GM18868 (cell line): ENCODE measurements at regions not wholly inside any gene's neighbourhood (a gene's known extent, or its start where the extent isn't known, plus 50 kb on each side); places are given as distances from the start of the nearest gene placed in this dataset.

Source experiments
- ATAC-seq: cut with Tn5 transposase; IDR thresholded peaks from one replicate; pipeline ENCODE4 v1.9.1; 2021; ENCODE audit warnings: mild to moderate bottlenecking, moderate library complexity; ENCODE audit not compliant: unreplicated experiment

GRCh38 chr4:45795135-45795534 lies 328.7 kb downstream of the GABRG1 start:
- no peak for ATAC-seq

- ATAC-seq: no peak
Observed at GRCh38 chr4:45778514-45778913, 345.3 kb downstream of the GABRG1 start.

GRCh38 chr4:45776146-45776545 lies 347.7 kb downstream of the GABRG1 start:
- ATAC-seq: no peak

DNA sequence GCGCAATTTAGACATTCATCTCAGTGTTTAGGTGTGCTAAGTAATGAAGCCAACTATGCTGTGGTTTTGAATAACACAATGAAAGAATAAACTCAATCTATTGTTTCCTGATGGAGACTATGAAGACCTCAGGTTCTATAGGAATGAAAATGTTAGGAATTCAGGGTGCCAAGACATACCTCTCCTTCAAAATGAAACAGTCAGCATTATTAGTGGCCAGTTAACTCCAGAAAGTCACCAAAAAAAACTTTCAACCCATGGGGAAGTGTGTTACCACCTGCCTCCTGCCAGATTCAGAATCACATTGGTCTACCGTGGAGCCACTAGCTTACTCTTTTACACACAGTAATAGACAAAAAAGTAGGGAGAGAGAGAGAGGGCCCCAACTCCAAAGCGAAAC lies 352.9 kb downstream of the GABRG1 start:
- no peak for ATAC-seq

GRCh38 chr4:45765521-45765920 lies 358.3 kb downstream of the GABRG1 start:
- no peak for ATAC-seq

GRCh38 chr4:45751877-45752530 lies 371.9 kb downstream of the GABRG1 start:
- no peak for ATAC-seq

DNA sequence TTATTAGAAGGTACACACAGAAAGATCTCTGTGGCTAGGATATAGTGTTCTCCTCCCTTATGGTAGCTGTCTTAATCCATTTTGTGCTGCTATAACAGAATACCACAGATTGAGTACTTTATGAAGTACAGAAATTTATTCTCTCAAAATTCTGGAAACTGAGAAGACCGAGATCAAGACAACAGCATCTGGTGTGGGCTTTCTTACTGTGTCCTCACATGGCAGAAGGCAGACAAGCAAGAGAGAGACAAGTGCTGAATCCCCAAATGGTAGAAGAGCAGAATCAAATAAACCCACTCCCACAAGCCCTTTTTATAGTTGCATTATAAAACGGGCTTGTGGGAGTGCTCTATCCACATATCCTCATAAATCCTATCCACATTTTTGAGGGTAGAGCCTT lies 373.1 kb downstream of the GABRG1 start:
- ATAC-seq: no peak

DNA sequence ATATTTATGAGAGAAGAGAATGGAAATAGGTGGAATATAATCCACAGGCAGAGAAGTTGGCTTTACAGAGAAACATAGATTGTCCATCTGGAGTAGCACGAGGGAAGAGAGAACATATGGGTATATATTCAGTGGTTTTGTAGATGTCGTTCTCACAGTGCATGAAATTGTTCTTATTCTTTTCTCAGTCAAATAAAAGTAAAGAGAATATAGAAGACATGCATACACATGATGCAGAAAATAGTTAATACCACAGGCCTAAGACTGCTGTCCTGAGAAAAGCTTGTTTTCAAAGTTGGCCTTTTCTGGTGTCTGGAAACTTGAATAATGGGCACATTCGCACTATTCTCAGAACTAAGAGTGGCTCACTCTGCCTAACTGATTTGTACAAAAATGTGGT lies 378.1 kb downstream of the GABRG1 start:
- ATAC-seq: no peak

DNA sequence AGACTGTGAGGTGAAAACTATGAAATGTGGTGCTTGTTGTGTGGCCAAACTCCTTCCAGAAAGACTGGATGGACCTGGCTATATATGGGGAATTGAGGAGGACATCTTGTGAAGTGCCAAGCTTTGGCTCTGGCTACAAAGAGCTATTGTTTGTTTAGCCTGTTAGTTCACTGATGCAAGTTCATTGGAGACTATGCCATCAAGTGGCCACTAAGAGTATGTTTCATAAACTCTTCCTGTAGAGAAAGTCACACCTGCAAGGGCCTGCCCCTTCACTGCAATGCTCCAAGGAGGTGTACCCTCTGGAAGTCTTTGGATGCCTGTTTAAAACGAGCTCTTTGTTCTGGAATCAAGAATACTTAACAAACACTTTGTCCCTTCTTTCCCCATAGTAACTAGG lies 382.0 kb downstream of the GABRG1 start:
- no peak for ATAC-seq

GRCh38 chr4:45732161-45732560 lies 391.7 kb downstream of the GABRG1 start:
- no peak for ATAC-seq

GRCh38 chr4:45716093-45716492 lies 407.8 kb downstream of the GABRG1 start:
- ATAC-seq: no peak

- ATAC-seq: no peak
Observed at GRCh38 chr4:45713996-45714395, 409.9 kb downstream of the GABRG1 start.

DNA sequence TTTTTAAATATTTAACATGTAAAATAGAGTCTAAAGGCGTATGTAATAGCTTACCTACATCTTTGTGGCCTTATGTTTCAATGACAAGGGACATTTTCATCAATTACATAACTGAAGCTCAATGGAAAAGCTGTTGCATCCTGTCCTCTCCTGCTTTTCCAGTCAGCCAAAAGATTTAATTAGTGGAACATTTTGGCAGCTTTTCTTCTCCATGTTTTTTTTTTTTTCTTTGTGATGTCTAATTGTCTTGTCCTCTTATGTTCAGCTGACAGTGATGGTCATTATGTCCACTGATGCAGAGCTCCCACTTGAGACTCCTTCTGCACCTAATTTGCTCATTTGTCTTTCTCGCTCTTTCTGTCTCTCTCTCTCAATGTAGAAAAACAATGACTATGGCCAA lies 422.2 kb downstream of the GABRG1 start:
- ATAC-seq: no peak

- no peak for ATAC-seq
Observed at GRCh38 chr4:45693746-45694145, 430.1 kb downstream of the GABRG1 start.

DNA sequence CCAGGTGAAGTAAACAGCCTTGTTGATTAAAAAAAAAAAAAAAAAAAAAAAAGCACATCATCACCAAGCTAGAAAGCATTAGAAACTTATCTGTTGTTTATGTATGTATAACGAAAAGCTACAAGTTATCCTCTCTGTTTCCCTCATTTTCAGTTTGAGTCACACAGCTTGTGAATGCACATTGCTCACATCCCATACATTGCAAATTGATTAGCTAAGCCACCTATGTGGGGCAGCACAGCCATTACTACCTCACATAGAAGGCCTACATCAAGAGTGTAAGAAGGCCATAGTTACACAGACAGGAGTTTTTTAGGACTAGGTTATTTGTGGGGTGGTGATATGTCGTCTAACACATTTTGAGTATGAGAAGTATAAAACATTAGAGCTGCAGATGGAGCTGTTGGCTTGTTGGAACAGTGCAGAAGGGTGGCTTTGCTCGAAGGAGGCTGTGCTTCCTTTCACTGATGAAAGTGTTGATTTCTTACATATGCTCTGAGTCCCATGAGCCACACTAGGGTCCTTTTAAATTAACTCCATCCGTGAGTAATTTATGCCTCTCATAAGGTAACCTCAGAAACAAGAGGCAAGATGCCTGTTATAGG lies 431.6 kb downstream of the GABRG1 start:
- no peak for ATAC-seq

DNA sequence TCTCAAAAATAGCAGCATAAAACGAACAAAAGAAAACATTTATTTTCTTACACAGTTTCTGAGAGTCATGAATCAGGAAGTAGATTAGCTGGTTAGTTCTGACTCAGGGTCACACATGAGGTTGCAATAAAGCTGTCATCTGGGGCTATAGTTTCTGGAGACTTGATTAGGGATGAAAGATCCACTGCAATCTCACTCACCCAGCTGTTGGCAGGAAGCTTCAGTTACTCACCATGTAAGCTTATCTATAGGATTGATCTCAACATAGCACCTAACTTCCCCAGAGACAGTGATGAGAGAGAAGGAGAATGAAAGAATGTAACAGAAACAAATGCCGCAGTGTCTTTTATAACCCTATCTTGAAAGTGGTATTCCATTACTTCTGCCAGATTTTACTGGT lies 435.5 kb downstream of the GABRG1 start:
- no peak for ATAC-seq

DNA sequence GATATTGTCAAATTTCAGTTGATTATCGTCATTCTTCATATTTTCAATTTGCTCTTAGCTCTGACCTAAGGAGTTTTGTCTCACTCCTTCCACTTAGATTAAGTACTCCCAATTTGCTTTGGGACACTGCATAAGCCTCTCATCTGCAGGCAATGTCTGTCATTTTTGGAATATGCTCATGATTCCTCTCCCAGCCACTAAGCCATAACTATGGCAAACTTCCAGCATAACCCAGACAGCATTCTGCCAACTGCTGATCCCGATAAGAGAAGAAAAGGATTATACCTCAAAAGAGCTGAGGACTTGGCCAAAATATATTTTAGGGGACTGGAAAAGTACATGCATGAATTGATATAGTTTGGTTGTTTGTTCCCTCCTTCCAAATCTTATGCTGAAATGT lies 444.4 kb downstream of the GABRG1 start:
- no peak for ATAC-seq

- ATAC-seq: no peak
Observed at GRCh38 chr4:45668128-45668527, 455.7 kb downstream of the GABRG1 start.

- no peak for ATAC-seq
Observed at GRCh38 chr4:45663628-45664081, 460.2 kb downstream of the GABRG1 start.

DNA sequence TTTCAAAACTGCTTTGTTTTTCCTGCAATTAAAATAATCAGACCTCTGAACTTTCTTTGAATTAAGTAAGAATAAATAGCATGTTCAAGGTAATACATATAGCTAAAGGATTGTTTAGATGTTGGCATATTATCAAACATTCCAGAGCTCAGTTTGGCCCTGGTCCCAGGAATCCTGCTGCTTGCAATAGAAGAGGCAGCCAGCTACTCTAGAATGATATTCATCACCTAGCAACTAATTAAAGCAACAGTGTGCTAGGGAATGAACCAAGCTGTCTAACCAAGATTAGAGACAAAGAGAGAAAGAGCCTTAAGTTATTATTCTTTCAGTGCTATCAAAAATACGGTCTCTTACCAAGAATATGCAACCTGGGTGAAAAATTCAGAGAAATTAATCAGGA lies 460.9 kb downstream of the GABRG1 start:
- ATAC-seq: no peak

- no peak for ATAC-seq
Observed at GRCh38 chr4:45661893-45662292, 462.0 kb downstream of the GABRG1 start.

- no peak for ATAC-seq
Observed at GRCh38 chr4:45650545-45650944, 473.3 kb downstream of the GABRG1 start.

DNA sequence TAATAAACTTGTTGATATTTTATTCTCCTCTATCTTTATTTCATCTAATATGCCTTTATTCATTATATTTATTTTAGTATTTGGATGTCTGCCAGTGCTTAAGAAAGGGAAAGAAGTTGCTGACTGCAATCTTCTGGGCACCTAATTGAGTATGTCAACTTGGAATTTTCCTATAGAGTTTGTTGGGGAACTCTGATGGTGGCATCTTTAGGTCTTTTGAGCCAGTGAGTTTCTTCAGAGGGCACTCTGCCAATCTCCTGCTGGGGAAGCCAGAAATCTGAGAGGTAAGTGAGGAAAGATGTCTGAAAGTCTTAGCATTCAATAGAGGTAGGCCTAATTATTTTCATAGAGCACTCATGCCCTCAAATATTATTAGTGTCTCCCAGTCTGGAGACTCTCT lies 475.0 kb downstream of the GABRG1 start:
- ATAC-seq: no peak
